HG03378 (cell line): ENCODE measurements at regions not wholly inside any gene's neighbourhood (a gene's known extent, or its start where the extent isn't known, plus 50 kb on each side); places are given as distances from the start of the nearest gene placed in this dataset.

Source experiments
- ATAC-seq: cut with Tn5 transposase; IDR thresholded peaks from one replicate; pipeline ENCODE4 v1.9.1; 2021; ENCODE audit warnings: mild to moderate bottlenecking, moderate library complexity; ENCODE audit not compliant: unreplicated experiment

- ATAC-seq, result no peak
These were observed 116.4 kb downstream of the TM9SF2 start for GRCh38 chr13:99617474-99618255.

- peak; percentile 72 for ATAC-seq
These were observed 113.2 kb downstream of the TM9SF2 start for GRCh38 chr13:99614465-99614885.
